ENCODE measurements at regions not wholly inside any gene's neighbourhood (a gene's known extent, or its start where the extent isn't known, plus 50 kb on each side); places are given as distances from the start of the nearest gene placed in this dataset.

- TF ChIP-seq NFIC (IDR thresholded peaks at IDR 0.05; ENCODE audit: low read depth, low read length) = no peak
- TF ChIP-seq CTCF (IDR thresholded peaks at IDR 0.05 in 2 of 3, conservative IDR thresholded peaks at IDR 0.05 in 1 of 3; ENCODE audit: control insufficient read depth in 2 of 3, extremely low read depth in 1 of 3, insufficient read depth in 1 of 3, low read depth in 3 of 3, low read length in 3 of 3) = no peak
- no peak for TF ChIP-seq POU2F2 (IDR thresholded peaks at IDR 0.05; ENCODE audit: borderline replicate concordance, low read depth, low read length)
- no peak for TF ChIP-seq ATF2 (IDR thresholded peaks at IDR 0.05; ENCODE audit: low read length)
- TF ChIP-seq EZH2 (IDR thresholded peaks at IDR 0.05; ENCODE audit: borderline replicate concordance, control insufficient read depth, low read depth, low read length) = no peak
- TF ChIP-seq NFYB (IDR thresholded peaks at IDR 0.05; ENCODE audit: insufficient read depth, low read depth, low read length) = no peak
- no peak for TF ChIP-seq REST (IDR thresholded peaks at IDR 0.05; ENCODE audit: low read depth, low read length)
- no peak for TF ChIP-seq RAD21 (IDR thresholded peaks at IDR 0.05; ENCODE audit: insufficient read depth, low read depth, low read length)
- TF ChIP-seq GATAD2B (conservative IDR thresholded peaks at IDR 0.05; ENCODE audit: low read depth) = no peak
- no peak for TF ChIP-seq SMARCA5 (IDR thresholded peaks at IDR 0.05)
- TF ChIP-seq ESRRA (IDR thresholded peaks at IDR 0.05; ENCODE audit: low read length) = no peak
- TF ChIP-seq RFX5 (IDR thresholded peaks at IDR 0.05; ENCODE audit: low read depth, low read length) = no peak
- TF ChIP-seq, protein P1, sequence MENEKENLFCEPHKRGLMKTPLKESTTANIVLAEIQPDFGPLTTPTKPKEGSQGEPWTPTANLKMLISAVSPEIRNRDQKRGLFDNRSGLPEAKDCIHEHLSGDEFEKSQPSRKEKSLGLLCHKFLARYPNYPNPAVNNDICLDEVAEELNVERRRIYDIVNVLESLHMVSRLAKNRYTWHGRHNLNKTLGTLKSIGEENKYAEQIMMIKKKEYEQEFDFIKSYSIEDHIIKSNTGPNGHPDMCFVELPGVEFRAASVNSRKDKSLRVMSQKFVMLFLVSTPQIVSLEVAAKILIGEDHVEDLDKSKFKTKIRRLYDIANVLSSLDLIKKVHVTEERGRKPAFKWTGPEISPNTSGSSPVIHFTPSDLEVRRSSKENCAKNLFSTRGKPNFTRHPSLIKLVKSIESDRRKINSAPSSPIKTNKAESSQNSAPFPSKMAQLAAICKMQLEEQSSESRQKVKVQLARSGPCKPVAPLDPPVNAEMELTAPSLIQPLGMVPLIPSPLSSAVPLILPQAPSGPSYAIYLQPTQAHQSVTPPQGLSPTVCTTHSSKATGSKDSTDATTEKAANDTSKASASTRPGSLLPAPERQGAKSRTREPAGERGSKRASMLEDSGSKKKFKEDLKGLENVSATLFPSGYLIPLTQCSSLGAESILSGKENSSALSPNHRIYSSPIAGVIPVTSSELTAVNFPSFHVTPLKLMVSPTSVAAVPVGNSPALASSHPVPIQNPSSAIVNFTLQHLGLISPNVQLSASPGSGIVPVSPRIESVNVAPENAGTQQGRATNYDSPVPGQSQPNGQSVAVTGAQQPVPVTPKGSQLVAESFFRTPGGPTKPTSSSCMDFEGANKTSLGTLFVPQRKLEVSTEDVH (IDR thresholded peaks at IDR 0.05; ENCODE audit: low read depth, partially characterized antibody) = no peak
These were observed 205.4 kb downstream of the GRIA2 start for GRCh38 chr4:157425897-157426296.
